Ecto neural progenitor cell (in vitro differentiated cells): ENCODE measurements at regions not wholly inside any gene's neighbourhood (a gene's known extent, or its start where the extent isn't known, plus 50 kb on each side); places are given as distances from the start of the nearest gene placed in this dataset.
"Not testable (repeated sequence)": the region's sequence is repeated elsewhere in the genome, so short reads cannot be mapped to it uniquely, and the experiment has no call there.

Source experiments
- DNase-seq: peaks from one replicate; pipeline ENCODE4 v3.0.0-alpha.2; 2018; ENCODE audit warnings: low spot score

GRCh38 chr1:224791362-224791941, 138.0 kb upstream of the DNAH14 start:
- DNase-seq, result no peak

- DNase-seq, result no peak
These were observed 133.9 kb upstream of the DNAH14 start for GRCh38 chr1:224795591-224795990.

- no peak for DNase-seq
These were observed 130.4 kb upstream of the DNAH14 start for GRCh38 chr1:224799083-224799482.

GRCh38 chr1:224800486-224801119, 128.9 kb upstream of the DNAH14 start:
- DNase-seq, result no peak

- no peak for DNase-seq
These were observed 127.5 kb upstream of the DNAH14 start for GRCh38 chr1:224801844-224802490.

GRCh38 chr1:224802617-224803016, 126.9 kb upstream of the DNAH14 start:
- DNase-seq, result no peak

GRCh38 chr1:224804220-224804619, 125.3 kb upstream of the DNAH14 start:
- no peak for DNase-seq

- no peak for DNase-seq
These were observed 123.6 kb upstream of the DNAH14 start for GRCh38 chr1:224805889-224806288.

- DNase-seq, result no peak
These were observed 120.3 kb upstream of the DNAH14 start for GRCh38 chr1:224809137-224809536.

GRCh38 chr1:224809613-224810012, 119.9 kb upstream of the DNAH14 start:
- DNase-seq, result no peak

GRCh38 chr1:224811564-224811963, 117.9 kb upstream of the DNAH14 start:
- no peak for DNase-seq

- no peak for DNase-seq
These were observed 113.8 kb upstream of the DNAH14 start for GRCh38 chr1:224815647-224816046.

- DNase-seq, result no peak
These were observed 113.4 kb upstream of the DNAH14 start for GRCh38 chr1:224816062-224816461.

- no peak for DNase-seq
These were observed 112.1 kb upstream of the DNAH14 start for GRCh38 chr1:224817382-224817781.

GRCh38 chr1:224819861-224820260, 109.6 kb upstream of the DNAH14 start:
- no peak for DNase-seq

GRCh38 chr1:224820341-224820740, 109.1 kb upstream of the DNAH14 start:
- DNase-seq, result no peak

- DNase-seq, result not testable (repeated sequence)
These were observed 107.7 kb upstream of the DNAH14 start for GRCh38 chr1:224821751-224822150.

- DNase-seq, result no peak
These were observed 103.9 kb upstream of the DNAH14 start for GRCh38 chr1:224825525-224826000.

- no peak for DNase-seq
These were observed 100.8 kb upstream of the DNAH14 start for GRCh38 chr1:224828691-224829090.

- no peak for DNase-seq
These were observed 98.0 kb upstream of the DNAH14 start for GRCh38 chr1:224831501-224831900.

GRCh38 chr1:224839648-224840300, 89.7 kb upstream of the DNAH14 start:
- not testable (repeated sequence) for DNase-seq

- not testable (repeated sequence) for DNase-seq
These were observed 87.7 kb upstream of the DNAH14 start for GRCh38 chr1:224841803-224842202.
